ENCODE measurements at regions not wholly inside any gene's neighbourhood (a gene's known extent, or its start where the extent isn't known, plus 50 kb on each side); places are given as distances from the start of the nearest gene placed in this dataset.

DNA sequence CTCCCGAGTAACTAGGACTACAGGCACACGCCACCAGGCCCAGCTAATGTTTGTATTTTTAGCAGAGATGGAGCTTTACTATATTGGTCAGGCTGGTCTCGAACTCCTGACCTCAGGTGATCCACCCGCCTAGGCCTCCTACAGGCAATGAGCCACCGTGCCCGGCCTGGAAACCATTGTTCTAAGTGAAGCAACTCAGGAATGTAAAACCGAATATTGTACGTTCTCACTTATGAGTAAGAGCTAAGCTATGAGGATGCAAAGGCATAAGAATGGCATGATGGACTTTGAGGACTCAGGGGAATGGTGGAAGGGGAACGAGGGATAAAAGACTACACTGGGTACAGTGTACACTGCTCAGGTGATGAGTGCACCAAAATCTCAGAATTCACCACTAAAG, 235.1 kb upstream of the AUTS2 start:
- POLR2A ChIA-PET (ENCODE audit: low non-redundant PET): no interaction called here
- Histone ChIP-seq H3K4me1 (ENCODE audit: insufficient read depth, low read length, poor library complexity, severe bottlenecking) (no peaks in the 10 kb centered on the region), H3K27ac (ENCODE audit: low read depth, low read length, poor library complexity, severe bottlenecking) (no peak overlapping the region), H3K9me3 (ENCODE audit: low read depth, low read length, poor library complexity, severe bottlenecking) (no peaks in the 10 kb centered on the region), H3K36me3 (ENCODE audit: insufficient read depth, low read length, poor library complexity, severe bottlenecking) (no peaks in the 10 kb centered on the region), H3K27me3 (replicated peaks; ENCODE audit: insufficient read depth, low read depth, low read length, poor library complexity) (no peaks in the 10 kb centered on the region), H3K4me3 (ENCODE audit: low read depth, low read length, poor library complexity, severe bottlenecking) (no peak overlapping the region)
- CTCF ChIA-PET: no interaction called here
- TF ChIP-seq EZH2 (IDR thresholded peaks at IDR 0.05; ENCODE audit: borderline replicate concordance, low read depth, low read length, poor library complexity, severe bottlenecking): no peak
- no peak for TF ChIP-seq CTCF (conservative IDR thresholded peaks at IDR 0.05; ENCODE audit: low read depth, low read length)
- intact Hi-C loops (cut with micrococcal nuclease; ENCODE audit: unreplicated experiment): no loop called here
- BruUV-seq (replicated peaks): no TSS peak
- no peak for DNase-seq (ENCODE audit: low spot score)

DNA sequence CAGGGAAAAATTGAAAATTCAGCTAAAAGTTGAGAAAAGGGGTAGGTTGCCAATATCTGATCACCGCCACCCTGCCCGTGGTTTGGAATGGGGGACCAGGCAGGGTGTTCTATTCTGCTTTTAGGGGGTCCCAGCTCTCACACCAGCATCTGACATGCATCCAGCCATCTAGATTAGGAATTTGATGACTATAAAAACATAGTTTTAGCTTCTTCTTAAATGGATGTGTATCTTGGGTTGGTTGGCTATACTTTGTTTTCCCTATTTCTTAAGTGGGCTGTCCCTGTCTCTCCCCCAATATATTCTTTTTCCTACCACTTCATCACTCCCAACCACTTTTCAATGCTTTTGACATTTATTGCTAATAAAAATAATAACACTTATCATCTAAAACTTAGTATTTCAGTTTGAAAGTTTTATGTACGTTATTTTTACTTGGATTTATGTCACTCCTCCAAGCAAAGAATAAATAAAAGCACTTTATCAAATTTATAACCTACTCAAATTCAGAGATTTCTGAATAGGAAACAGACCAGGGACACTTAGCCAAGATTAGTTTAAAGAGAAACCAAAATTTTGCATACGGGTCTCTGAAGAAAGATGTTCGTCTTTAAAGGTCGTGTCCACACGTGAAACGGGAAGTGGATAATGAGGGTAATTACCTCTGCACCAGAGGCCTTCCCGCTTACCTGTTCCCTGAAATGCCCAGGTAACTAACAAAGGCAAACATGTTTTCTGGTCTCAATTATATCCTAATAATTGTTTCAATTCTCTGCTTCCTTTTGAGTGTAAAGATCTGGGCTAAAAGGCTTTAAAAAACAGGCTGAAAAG, 233.2 kb upstream of the AUTS2 start:
- Histone ChIP-seq H3K4me1 (ENCODE audit: insufficient read depth, low read length, poor library complexity, severe bottlenecking) (no peaks in the 10 kb centered on the region), H3K27ac (ENCODE audit: low read depth, low read length, poor library complexity, severe bottlenecking) (no peak overlapping the region), H3K27me3 (replicated peaks; ENCODE audit: insufficient read depth, low read depth, low read length, poor library complexity) (no peaks in the 10 kb centered on the region), H3K4me3 (ENCODE audit: low read depth, low read length, poor library complexity, severe bottlenecking) (no peak overlapping the region), H3K36me3 (ENCODE audit: insufficient read depth, low read length, poor library complexity, severe bottlenecking) (no peaks in the 10 kb centered on the region), H3K9me3 (ENCODE audit: low read depth, low read length, poor library complexity, severe bottlenecking) (no peaks in the 10 kb centered on the region)
- ChIA-PET POLR2A (ENCODE audit: low non-redundant PET) (no interaction called here), CTCF (no interaction called here)
- DNase-seq (ENCODE audit: low spot score): no peak
- BruUV-seq (replicated peaks): no TSS peak
- intact Hi-C loops (cut with micrococcal nuclease; ENCODE audit: unreplicated experiment): no loop called here
- TF ChIP-seq CTCF (conservative IDR thresholded peaks at IDR 0.05; ENCODE audit: low read depth, low read length) (no peak), EZH2 (IDR thresholded peaks at IDR 0.05; ENCODE audit: borderline replicate concordance, low read depth, low read length, poor library complexity, severe bottlenecking) (no peak)

DNA sequence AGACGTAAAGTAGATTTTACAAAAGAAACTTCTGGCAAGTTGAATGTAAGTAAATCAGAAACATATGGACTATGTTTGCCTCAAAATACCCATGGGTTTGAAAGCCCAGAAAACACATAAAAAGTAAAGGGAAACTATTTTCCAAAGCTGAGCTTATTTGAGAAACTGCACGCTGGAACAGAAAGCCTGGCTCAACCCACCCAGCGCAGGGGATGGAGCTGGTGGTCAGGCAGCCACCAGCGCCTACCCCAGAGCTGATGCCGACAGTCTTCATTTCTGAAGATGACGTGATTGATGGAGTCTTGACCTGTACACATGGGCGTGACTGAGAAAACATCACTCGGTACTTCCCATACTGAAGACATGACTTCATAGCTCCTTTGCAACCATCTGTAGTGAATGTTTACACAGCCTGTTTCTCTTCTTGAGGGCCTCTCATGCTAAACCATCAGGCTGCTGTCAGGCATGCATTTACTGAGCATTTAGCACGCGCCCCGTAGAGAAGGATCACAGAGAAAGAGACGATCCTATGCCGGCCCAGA, 232.6 kb upstream of the AUTS2 start:
- CTCF ChIA-PET: no interaction called here
- BruUV-seq (replicated peaks): no TSS peak

More for the DNA sequence above, 232.6 kb upstream of the AUTS2 start:
- no peak for DNase-seq (ENCODE audit: low spot score)
- no peaks in the 10 kb centered on the region for H3K36me3 ChIP-seq (ENCODE audit: insufficient read depth, low read length, poor library complexity, severe bottlenecking)
- no peak overlapping the region for H3K4me3 ChIP-seq (ENCODE audit: low read depth, low read length, poor library complexity, severe bottlenecking)
- H3K27ac ChIP-seq (ENCODE audit: low read depth, low read length, poor library complexity, severe bottlenecking): no peak overlapping the region
- H3K4me1 ChIP-seq (ENCODE audit: insufficient read depth, low read length, poor library complexity, severe bottlenecking): no peaks in the 10 kb centered on the region
- POLR2A ChIA-PET (ENCODE audit: low non-redundant PET): no interaction called here
- no peaks in the 10 kb centered on the region for H3K9me3 ChIP-seq (ENCODE audit: low read depth, low read length, poor library complexity, severe bottlenecking)
- TF ChIP-seq EZH2 (IDR thresholded peaks at IDR 0.05; ENCODE audit: borderline replicate concordance, low read depth, low read length, poor library complexity, severe bottlenecking) (no peak), CTCF (conservative IDR thresholded peaks at IDR 0.05; ENCODE audit: low read depth, low read length) (no peak)
- no peaks in the 10 kb centered on the region for H3K27me3 ChIP-seq (replicated peaks; ENCODE audit: insufficient read depth, low read depth, low read length, poor library complexity)
- intact Hi-C loops (cut with micrococcal nuclease; ENCODE audit: unreplicated experiment): no loop called here

Measured in A673 (cell line).